Epidermal melanocyte (primary cell): ENCODE measurements at regions not wholly inside any gene's neighbourhood (a gene's known extent, or its start where the extent isn't known, plus 50 kb on each side); places are given as distances from the start of the nearest gene placed in this dataset.
"Not testable (repeated sequence)": the region's sequence is repeated elsewhere in the genome, so short reads cannot be mapped to it uniquely, and the experiment has no call there.

ENCODE experiments used
- DNase-seq: peaks from one replicate; pipeline ENCODE4 v3.0.0; 2011; ENCODE audit warnings: low spot score; ENCODE audit not compliant: insufficient read length

- no peak for DNase-seq
These were observed 154.1 kb upstream of the FAM241A start for GRCh38 chr4:111991163-111991562.

- no peak for DNase-seq
These were observed 153.5 kb upstream of the FAM241A start for GRCh38 chr4:111991797-111992196.

DNA sequence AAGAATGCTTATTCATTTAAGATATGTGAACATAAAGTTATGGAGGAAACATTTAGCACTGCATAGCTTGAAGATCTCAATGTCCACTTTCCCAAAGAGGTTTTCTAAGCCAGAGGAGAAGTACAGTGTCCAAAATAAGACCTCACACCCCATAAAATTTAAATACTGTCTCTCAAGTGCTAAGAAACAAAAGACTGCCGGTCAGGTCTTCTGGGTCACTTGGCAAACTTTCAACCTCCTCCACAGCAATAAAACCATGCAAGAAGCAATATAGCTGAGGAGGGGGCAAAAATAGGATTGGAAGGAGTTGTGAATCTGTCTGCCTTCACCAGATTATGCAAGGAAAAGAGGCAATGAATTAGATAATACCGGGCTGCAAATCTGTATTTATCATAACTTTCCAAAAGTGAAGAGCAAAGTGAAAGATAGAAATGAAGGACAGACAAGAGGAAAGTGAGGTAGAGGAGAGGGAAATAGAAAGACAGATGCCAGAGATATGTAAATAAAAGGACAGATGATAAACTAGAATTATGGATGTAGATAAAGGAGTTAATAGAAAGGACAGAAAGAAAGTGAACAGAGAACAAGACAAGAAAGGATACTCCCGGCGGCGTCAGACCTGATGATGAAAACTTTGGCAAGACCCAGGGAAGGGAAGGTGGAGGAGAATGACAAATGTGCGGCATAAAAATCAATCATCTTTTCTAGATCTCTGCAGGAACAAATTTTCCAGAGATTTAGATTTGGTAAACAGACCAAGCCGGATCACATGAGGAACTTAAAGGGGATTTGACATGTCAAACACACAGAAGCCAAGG is 152.7 kb upstream of the FAM241A start:
- no peak for DNase-seq

DNA sequence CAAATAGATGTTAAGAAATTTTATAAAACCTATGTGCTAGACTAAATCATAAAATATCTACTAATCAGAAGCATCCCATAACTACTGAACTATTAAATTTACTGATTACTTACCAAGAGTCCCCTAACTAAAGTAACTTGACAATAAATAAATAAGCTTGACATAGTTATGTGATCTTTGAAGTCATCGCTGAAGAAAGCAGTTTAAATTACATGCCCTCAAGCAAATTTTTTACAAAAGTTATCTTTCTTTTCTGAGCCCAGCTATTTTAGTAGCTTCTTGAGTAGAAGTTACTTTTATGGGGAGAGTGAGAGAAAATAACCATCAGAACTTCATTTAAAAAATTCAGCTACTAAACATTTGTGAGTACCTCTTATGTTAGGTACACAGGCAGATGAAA is 150.9 kb upstream of the FAM241A start:
- no peak for DNase-seq

DNA sequence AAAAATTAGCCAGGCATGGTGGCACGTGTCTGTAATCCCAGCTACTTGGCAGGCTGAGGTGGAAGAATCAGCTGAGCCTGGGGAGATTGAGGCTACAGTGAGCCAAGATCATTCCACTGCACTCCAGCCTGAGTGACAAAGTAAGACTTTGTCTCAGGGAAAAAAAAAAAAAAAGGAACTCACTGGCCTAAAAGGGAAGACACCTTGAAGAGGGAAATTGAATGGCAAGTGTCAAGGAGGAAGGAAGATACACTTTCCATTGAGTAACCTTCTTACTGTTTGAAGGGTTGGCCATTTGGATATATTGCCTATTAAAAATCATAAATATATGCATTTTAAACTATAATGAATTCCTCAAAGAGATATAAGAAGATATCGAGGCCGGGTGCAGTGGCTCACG is 147.5 kb upstream of the FAM241A start:
- DNase-seq: no peak

GRCh38 chr4:111999801-112000200 is 145.5 kb upstream of the FAM241A start:
- DNase-seq: no peak

GRCh38 chr4:112001041-112001440 is 144.2 kb upstream of the FAM241A start:
- DNase-seq: no peak

DNA sequence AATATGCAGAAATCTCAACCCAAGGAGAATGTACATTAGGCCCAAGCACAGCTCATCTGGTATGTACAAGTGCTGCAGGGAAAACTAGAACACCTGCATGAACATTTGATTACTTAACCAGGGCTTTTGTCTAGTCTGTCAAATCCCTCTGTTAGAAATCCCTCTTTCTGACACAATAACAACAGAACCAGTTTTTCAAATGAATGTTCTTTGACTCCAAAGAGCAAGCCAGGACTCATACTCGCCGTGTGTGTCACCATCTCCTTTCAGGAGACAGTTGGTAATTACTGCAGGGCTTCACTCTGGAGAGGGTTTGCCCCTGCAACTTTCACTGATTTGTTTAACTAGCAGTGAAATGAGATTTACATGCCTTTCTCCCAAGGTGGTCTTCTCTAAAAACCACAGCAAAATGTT is 143.0 kb upstream of the FAM241A start:
- DNase-seq: no peak

GRCh38 chr4:112003231-112003907 is 141.9 kb upstream of the FAM241A start:
- DNase-seq: no peak

GRCh38 chr4:112005027-112005426 is 140.2 kb upstream of the FAM241A start:
- no peak for DNase-seq

- DNase-seq: no peak
These were observed 137.9 kb upstream of the FAM241A start for GRCh38 chr4:112007391-112007790.

DNA sequence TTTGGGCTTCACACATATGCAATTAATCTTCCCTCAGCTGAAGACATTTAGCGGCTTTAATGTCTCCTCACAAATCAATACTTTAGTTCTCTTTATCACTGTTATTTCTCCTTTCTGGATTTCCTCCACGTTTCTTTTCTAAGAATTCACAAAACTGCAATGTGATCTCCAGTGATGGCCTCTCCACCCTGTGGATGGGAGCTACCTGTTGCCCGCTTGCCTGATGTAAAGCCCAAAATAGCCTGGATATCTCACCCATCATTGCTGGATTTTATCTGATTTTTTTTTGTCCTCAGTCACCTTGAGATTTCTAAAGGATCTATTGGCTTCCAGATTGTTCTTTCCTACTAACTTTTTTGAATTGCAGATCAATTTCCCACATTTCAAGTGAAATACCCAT is 129.3 kb upstream of the FAM241A start:
- DNase-seq: no peak

GRCh38 chr4:112023402-112023950 is 121.8 kb upstream of the FAM241A start:
- DNase-seq: no peak

GRCh38 chr4:112026058-112026457 is 119.2 kb upstream of the FAM241A start:
- no peak for DNase-seq

DNA sequence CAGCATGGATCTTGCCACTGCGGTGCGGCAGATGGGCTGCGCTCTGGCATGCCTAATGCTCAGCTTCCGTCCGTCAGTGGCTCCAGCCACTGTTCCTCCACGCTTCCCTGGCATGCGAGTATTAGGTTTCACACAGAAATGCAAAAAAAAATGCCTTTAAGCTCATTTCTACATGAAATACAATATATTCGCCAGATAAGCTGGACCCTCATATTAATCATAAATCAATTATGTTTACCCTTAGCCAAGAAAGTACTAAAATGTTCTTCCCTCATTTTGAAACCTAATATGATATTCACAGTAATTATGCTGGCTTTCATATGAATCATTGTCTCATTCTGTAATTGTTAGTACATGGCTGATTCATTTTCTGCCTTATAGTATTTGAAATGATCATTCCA is 115.5 kb upstream of the FAM241A start:
- no peak for DNase-seq

GRCh38 chr4:112031712-112032328 is 113.4 kb upstream of the FAM241A start:
- no peak for DNase-seq

DNA sequence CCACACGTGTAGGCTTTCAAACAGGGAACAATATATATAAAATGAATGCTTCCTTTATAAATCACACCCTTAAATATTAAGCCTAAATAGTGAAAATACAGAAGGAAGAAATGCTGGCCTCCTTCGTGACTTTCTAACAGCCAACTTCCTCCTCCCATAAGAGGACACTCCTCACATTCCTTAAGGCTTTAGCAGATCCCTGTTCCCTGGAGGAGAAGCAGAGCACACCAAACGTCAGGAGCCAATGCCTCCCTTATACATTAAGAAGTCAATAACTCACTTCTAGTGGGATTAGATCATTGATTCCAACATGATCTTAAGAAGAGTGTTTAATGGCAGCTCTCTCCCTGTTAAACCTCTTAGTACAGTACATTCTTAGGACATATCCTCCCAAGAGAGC is 108.4 kb upstream of the FAM241A start:
- DNase-seq: no peak

GRCh38 chr4:112038861-112039260 is 106.4 kb upstream of the FAM241A start:
- DNase-seq: no peak

- DNase-seq: not testable (repeated sequence)
These were observed 96.1 kb upstream of the FAM241A start for GRCh38 chr4:112049119-112049518.

- DNase-seq: no peak
These were observed 91.4 kb upstream of the FAM241A start for GRCh38 chr4:112053825-112054350.

- DNase-seq: no peak
These were observed 90.2 kb upstream of the FAM241A start for GRCh38 chr4:112055100-112055499.

GRCh38 chr4:112057470-112057869 is 87.8 kb upstream of the FAM241A start:
- no peak for DNase-seq
